Activated CD8-positive, alpha-beta memory T cell treated with anti-CD3 and anti-CD28 coated beads for 36 hours (primary cell): ENCODE measurements at regions not wholly inside any gene's neighbourhood (a gene's known extent, or its start where the extent isn't known, plus 50 kb on each side); places are given as distances from the start of the nearest gene placed in this dataset.

Source experiments
- CTCF ChIA-PET: fragments of 350-600 bp; sonication (Branson Sonifier 250); formaldehyde crosslinking; loops from one replicate; lab custom pipeline; 2021; ENCODE audit warnings: antibody characterized with exemption; lab: Charles Lee
- POLR2A ChIA-PET: fragments of 350-600 bp; sonication (Branson Sonifier 250); formaldehyde crosslinking; loops from one replicate; lab custom pipeline; 2021; ENCODE audit warnings: antibody characterized with exemption; lab: Charles Lee

DNA sequence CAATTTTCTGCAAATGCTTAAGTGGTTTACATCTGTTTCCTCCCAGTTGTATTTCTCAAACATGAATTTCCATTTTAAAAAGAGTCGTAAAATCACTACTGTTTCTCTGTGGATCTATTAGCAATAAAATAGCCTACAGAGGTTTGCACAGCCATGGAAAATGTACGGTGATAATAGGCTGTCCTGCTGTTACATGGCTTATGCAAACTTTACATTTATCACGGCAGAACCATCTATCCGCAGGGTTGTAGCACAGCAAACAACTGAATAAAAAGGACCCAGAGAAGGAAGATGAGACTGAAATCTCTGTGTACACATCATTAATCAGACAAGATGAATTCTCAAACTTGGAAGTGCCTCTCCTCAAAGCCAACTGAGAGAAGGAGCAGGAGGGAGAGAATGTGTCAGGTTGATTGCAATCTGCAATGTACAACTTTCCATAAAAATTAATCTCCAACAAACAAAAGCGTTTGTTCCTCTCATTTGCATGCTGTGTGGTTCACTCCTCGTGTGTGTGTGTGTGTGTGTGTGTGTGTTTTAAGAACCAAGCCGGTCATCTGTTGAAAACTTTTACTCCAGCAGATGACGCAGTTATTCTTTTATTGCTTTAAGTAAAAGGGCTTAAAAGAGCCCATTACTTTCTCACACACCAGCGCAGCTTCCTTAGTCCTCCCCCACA, 279.3 kb downstream of the SKAP2 start:
- CTCF ChIA-PET = no interaction called here
- POLR2A ChIA-PET = no interaction called here

DNA sequence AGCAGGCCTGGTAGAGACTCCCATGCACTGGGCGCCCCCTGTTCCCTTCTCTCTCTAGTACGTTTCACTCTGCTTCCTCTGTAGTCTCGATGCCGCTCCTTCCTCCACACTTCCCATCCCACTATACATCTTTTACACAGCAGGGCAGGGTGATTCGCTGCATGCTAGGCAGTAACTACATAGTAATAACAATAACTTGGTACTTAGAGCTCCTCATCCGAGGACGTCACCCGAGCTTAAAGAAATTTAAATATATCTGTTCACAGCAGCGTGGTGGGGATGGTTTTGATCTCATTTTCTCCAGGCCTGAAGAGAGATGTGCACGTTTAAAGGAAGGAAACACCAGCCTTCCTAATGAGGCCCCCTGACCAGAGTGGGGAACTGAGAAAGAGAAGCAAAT, 276.9 kb downstream of the SKAP2 start:
- ChIA-PET POLR2A (no interaction called here), CTCF (no interaction called here)

DNA sequence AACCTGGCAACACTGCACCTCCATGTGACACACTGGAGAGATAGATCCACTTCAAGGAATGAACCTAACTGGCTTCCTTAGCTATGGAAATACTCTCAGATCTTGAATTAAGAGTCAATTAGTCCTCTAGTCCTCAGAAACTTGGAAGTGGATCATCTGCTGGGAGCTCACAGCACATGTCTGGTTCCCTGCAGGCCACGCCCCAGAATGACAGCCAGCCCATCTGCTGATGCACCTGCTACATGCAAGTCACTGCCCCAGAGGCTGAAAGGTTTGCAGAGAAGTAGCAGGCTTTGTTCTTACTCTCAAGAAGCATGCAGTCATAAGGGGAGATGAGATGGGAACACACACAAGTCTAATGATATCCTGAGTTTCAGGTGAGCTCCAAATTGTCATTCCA, 275.9 kb downstream of the SKAP2 start:
- POLR2A ChIA-PET = no interaction called here
- CTCF ChIA-PET = no interaction called here

DNA sequence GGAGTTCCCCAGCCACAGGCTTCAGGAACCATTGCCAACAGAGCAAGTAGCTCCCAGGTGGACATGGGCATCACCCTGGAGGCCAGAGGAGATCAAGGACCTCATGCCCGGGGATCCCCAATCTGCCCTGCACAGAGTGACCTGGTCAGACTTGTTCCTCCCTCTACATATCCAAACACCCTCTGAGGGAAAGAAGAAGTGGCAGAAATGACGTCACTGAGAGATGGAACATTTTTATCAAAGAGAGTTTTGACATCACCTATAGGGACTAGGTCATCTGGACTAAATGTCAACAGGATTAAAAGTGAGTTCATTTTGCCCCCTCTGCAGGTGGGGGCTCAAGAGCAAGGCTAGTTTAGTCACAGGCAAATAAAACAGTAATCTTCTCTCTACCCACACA, 273.7 kb downstream of the SKAP2 start:
- POLR2A ChIA-PET = no interaction called here
- CTCF ChIA-PET = no interaction called here

DNA sequence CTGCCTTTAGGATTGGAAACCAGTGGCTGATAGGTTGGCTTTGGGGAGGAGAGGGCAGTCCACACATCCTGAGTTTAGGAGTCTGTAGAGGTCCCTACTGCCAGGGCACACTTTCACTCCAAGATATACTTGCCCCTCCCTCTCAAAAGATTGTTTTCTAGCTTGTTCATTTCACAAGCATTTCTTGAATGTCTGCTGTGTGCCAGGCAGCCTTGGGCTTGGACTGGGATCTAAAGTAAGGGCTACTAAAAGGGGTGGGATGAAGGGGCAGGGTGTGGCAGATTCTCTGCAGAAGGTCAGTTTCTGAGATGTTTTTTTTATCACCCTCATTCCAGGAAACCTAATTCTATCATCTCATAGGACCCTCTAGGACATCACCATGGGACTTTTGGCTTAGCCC, 272.4 kb downstream of the SKAP2 start:
- ChIA-PET POLR2A (no interaction called here), CTCF (no interaction called here)

DNA sequence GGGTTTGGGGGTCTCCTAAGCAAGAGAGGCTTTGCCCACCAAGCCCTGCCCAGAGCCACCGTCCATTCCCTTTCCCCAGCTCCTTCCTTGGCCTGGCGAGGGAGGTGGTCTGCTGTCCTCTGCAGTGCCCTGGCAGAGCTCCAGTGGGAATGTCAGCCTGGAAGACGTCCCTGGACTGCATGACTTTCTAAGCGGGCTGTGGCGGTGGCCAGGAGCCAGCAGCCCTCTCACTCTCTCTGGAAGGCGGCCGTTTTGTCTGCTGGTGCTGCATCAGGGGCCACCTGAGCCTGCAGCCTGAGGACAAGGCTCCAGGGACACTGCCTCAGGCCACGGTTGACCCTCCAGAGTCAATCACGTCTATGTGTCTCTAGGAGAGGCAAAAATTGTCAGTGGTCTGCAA, 271.0 kb downstream of the SKAP2 start:
- ChIA-PET CTCF (no interaction called here), POLR2A (no interaction called here)

DNA sequence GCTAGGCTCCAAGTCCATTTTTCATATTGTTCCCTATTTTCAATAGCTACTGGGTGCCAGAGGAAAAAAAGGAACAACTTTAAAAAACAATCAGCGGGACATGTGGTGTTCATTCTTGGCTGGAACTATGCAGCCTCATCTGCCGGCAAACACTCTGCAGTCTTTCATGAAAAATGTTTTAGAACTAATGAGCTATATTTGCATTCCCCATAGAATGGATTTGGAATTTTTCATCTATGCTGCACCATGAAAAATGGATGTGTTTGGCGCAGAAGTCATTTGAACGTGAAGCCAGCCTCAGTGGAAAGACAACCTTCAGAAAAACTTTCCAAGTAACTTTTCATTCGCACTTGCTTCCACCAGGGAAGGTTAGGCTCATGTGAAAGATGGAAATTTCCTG, 270.5 kb downstream of the SKAP2 start:
- ChIA-PET POLR2A (no interaction called here), CTCF (no interaction called here)

DNA sequence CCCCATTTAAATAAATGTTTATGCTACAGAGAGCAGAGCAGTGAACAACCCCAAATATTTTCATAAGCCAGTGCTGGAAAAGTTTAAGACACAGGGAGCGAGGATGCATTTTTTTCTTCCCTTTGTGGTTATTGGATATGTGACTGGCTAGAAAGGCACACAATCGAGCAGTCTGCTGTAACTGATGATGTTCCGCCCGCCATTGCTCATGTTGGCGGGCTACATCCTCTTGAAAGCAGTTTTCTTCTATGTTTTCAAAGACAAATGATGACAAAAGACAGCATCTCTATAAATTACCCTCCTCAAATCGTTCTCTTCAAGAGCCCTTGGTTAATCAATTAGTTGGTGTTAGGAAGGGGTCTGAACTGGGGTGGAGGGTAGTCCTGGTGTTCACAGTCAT, 269.8 kb downstream of the SKAP2 start:
- CTCF ChIA-PET = interaction anchor here (0.6 kb wide), 1 partner anchor 41 kb away, joined by 3 read pairs; no protein-coding TSS in a partner anchor
- POLR2A ChIA-PET = no interaction called here

DNA sequence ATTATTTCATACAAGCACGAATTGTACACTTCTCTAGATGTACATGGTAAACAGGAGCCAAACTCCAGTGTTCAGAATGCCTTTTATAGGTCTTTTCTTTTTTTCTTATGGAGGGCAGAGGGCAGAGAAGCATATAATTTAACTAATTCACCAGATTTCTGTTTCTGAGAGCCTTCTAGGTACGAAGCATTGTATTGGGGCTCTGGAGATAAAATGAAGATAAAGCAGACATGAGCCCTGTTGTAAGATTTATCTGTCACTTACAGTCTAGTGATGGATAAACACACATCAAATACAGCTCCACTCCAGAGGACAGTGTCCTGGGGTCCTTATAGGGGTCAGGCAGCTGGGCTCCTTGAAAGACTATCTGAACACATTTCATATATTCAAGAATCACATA, 265.5 kb downstream of the SKAP2 start:
- CTCF ChIA-PET = no interaction called here
- POLR2A ChIA-PET = no interaction called here

DNA sequence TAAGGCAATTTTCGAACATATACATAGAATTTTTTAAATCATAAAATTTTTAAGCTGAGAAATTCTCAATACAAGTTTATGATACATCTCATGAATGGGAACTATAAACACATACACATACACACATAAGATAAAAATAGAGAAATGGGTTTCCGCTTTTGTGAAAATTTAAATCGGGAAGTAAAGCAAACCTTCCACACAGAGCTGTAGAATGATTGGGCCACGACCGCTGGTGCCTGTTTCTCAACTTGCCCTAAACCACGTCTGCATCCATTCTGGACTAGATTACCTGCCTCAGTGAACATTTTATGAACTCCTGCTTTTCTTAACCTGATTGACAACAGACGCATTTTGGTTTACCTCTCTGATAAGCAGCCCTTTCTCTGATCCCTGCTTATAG, 264.4 kb downstream of the SKAP2 start:
- POLR2A ChIA-PET = no interaction called here
- CTCF ChIA-PET = no interaction called here

DNA sequence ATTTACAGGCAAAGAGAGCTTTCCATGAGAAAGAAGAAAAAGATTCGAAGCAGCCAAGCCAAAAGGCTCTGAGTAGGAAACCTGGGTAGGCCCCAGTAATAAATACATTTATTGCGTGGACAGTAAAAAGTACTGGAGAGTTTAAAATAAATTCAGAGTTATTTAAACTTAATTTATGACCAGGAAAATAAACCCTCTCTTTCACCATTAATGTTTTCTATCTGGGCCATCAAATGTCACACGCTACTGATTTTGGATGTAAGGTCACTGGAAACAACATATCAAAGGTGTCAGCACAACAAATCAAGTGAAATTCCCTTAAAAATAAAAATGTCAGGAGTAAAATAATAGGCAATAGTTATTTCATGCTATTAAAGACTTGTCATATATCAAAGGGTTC, 264.0 kb downstream of the SKAP2 start:
- POLR2A ChIA-PET = no interaction called here
- CTCF ChIA-PET = no interaction called here

DNA sequence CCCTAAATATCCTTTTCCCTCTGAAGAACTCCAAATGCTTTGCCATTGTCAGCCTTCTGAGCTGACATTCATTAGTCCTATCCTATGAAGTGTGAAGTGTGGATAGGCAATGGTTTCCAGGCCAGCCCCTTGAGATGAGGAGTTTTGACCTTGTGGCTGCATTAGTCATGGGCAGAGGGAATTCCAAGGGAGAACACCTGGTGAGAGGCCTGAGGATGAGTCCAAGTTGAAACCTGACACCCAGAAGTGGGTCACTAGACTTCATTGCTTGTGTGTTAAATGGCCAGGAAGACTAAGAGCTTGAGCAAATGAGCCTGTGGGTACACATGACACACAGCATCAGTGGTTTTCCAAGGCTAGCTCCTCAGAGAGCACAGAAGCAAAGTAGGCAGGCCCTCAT, 260.8 kb downstream of the SKAP2 start:
- CTCF ChIA-PET = no interaction called here

DNA sequence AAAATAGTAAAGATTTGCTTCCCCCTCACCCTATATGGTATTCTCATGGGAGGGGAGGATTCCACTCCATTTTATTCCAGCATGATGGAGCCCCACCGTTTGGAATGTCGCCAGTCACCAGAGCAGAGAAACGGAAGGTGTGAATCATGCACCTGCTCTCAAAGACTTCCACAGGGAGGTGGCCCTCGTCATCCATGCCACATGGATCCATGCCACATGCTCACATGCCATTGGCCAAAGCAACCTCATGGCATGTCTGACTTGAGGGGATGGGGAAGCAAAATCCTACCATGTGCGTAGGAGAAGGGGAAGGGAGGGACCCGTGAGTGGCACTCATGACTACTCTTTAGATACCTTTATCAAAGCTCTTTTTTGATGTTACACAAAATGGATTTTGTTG, 256.0 kb downstream of the SKAP2 start:
- POLR2A ChIA-PET = no interaction called here

More for the DNA sequence above, 260.8 kb downstream of the SKAP2 start:
- POLR2A ChIA-PET = no interaction called here

DNA sequence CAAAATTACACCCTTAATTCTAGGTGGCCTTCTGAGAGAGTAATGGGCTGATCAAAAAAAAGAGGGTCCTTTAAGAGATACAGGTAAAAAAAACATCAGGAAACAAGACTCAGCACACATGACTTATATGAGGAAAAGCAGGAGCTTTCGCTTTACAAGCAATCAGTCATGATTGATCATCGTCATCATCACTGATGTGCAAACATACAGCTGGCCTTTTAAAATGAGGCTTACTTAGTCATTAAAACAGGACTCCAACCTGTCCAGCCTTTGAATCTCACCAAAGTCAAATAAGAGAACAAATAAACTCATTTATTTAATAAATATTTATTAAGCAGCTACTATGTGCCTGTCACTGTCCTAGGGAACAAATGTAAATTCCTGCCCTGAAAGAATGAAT, 255.3 kb downstream of the SKAP2 start:
- ChIA-PET CTCF (no interaction called here), POLR2A (no interaction called here)

More for the DNA sequence above, 256.0 kb downstream of the SKAP2 start:
- CTCF ChIA-PET = no interaction called here

DNA sequence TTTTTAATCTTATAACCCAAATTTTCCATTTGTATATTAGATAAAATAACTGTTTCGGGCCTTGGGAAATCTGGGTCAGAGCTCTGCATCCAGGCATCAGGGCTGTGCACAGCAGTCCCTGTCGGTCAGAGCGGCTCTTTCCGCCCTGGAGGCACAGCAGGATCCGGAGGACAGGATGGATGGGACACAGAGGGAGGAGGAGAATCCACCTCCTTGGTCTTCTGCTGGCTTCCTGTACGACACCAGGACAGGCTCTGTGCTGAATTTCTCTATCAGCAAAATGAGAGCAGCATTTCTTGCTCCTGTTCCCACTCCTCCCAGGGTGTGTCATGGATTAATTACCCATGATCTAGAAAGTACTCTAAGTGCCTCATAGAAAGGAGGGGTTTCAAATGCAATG, 254.9 kb downstream of the SKAP2 start:
- POLR2A ChIA-PET = no interaction called here

DNA sequence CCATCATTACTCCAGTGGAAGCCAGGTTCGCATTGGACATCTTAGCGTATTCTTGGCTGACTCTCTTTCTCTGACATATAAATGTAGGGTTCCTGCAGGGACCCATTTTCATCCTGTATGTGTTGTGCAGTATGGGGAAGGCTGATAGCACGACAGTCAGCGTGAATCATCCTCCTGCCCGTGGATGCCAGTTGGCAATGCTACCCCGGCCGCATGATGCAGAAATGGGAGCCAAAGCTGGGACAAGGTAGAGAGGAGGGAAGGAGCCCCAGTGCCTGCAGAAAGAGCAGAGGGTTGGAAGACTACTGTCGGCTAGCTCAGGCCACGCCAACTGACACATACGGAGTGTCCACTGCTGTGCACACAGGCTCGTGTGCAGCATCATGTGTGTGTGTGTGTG, 251.6 kb downstream of the SKAP2 start:
- ChIA-PET POLR2A (no interaction called here), CTCF (no interaction called here)

More for the DNA sequence above, 254.9 kb downstream of the SKAP2 start:
- CTCF ChIA-PET = no interaction called here

DNA sequence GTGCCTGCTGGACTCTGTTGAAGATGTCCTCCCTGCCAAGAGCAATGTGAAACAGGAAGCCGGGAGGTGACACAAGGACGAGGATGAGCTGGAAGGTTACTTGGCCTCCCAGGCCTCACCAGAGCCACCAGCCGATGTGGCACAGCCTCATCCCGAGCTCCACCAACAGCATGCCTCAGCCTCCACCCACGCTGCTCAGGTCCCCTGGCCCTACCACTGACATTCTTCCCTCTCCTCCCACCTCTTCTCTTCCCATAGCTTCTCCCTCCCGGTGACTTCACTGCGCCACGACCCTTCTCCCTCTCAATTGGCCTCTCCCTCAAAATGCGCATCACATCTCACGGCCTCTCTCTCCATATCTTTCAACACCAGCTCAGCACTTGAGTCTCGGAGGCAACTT, 249.9 kb downstream of the SKAP2 start:
- ChIA-PET CTCF (no interaction called here), POLR2A (no interaction called here)

DNA sequence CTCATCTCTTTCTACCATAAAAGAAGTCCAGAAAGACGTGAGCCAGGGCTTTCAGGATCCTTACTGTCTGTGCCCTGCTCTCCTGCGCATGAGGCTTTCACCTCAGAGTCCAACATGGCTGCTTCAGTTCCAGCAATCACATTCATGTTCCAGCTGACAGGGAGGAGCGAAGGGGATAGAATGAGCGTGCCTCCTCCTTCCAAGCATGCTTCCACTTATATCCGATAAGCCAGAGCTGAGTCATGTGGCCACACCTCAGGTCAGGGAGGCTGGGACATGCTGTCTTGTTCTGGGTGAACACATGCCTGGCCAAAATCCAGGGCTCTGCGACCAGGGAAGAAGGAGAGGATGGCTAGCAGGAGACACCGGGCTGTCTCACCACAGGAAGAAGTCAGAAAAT, 248.2 kb downstream of the SKAP2 start:
- POLR2A ChIA-PET = interaction anchor here (0.5 kb wide), 1 partner anchor 237 kb away, joined by 3 read pairs; no protein-coding TSS in a partner anchor
- CTCF ChIA-PET = no interaction called here

DNA sequence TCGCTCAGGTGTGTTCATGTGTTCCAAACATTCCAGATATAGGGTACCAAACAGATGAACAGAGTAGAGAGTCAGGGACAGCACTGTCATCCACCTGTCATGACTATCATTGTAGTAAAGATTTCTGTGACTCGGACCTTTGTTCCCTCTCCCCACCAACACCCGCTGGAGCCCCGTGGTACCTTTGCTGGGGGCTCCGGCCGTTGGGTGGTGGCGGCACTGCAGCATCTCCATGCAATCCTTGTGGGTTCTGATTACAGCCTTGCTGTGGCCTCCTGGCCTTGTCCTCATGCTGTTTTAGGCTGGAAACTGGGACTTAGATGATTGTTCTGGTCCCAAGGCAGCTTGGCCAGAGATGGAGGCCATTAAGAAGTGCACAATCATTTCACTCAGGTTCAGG, 247.3 kb downstream of the SKAP2 start:
- ChIA-PET CTCF (no interaction called here), POLR2A (no interaction called here)
